Choroid plexus epithelial cell (primary cell): ENCODE measurements at regions not wholly inside any gene's neighbourhood (a gene's known extent, or its start where the extent isn't known, plus 50 kb on each side); places are given as distances from the start of the nearest gene placed in this dataset.
A peak's percentile ranks its signal among the peaks of the same experiment; 100 is the strongest.

Experiments used
- DNase-seq: peaks from one replicate; pipeline ENCODE4 v3.0.0-alpha.2; 2010; ENCODE audit warnings: low read depth
- H3K4me3 ChIP-seq: 2 replicates; pipeline ENCODE4 v1.5.1; 2011; ENCODE audit warnings: low read depth, mild to moderate bottlenecking, control low read depth, low read length, moderate library complexity
- TF ChIP-seq, protein P1 (sequence below): conservative IDR thresholded peaks from 2 replicates; pipeline ENCODE4 v1.5.1; 2011; ENCODE audit warnings: low read depth, mild to moderate bottlenecking, control low read depth, inconsistent platforms, low read length, moderate library complexity

DNA sequence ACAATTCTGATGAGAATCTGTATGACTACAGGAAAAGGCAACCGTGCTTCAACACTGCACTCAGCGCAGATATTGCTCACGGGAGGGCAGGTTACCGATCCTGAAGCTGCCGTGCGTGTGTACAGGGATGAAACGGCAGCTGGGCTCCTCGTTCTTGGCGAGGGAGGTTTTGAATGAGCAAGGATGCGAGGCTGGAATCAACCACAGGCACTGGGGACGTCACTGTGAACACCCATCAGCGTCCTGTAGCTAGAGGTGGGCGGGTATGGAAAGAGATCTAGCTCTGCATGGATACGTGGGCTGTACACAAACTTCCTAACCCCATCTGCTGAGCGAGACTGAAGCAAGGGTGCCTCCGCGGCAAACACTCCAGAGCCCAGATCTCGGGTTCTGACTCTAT lies 84.3 kb upstream of the COL5A1 start:
- no peak for DNase-seq
- TF ChIP-seq, protein P1, sequence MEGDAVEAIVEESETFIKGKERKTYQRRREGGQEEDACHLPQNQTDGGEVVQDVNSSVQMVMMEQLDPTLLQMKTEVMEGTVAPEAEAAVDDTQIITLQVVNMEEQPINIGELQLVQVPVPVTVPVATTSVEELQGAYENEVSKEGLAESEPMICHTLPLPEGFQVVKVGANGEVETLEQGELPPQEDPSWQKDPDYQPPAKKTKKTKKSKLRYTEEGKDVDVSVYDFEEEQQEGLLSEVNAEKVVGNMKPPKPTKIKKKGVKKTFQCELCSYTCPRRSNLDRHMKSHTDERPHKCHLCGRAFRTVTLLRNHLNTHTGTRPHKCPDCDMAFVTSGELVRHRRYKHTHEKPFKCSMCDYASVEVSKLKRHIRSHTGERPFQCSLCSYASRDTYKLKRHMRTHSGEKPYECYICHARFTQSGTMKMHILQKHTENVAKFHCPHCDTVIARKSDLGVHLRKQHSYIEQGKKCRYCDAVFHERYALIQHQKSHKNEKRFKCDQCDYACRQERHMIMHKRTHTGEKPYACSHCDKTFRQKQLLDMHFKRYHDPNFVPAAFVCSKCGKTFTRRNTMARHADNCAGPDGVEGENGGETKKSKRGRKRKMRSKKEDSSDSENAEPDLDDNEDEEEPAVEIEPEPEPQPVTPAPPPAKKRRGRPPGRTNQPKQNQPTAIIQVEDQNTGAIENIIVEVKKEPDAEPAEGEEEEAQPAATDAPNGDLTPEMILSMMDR, result no peak
- no peak overlapping the region for H3K4me3 ChIP-seq

DNA sequence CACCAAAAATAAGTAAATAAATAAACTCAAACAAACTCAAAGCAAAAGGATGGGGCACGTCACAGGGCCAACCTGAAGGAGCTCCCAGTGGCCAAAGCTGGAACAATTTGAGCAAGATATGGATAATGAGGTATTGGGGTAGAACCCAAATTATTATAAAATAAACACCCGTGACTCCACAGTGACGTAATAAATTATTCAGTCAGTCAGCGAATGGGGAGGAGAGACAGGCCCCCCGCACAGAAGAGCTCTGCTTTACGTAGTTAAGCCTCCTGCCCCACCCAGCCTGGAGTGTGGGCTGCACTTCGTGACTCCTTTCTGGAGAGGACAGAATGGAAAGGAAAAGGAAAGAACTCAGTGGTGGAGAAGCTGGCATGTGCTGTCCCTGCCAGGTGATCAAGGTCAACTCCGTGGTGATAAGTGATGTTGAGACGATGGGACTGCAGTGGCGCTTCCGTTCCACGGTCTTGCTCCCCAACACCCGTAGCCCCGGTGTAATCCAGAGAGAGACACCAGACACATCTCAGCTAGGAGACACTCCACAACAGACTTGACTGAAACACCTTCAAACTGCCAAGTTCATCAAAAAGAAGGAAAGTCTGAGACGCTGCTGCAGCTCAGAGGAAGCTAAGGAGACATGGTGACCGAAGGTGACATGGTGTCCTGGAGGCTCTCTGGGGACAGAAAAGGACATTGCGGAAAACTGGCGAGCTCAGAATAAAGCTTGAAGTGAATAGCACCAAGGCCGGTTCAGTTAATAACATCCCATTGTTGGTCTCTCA lies 83.3 kb upstream of the COL5A1 start:
- TF ChIP-seq, protein P1, result peak; percentile 1
- no peak overlapping the region for H3K4me3 ChIP-seq
- DNase-seq, result no peak

DNA sequence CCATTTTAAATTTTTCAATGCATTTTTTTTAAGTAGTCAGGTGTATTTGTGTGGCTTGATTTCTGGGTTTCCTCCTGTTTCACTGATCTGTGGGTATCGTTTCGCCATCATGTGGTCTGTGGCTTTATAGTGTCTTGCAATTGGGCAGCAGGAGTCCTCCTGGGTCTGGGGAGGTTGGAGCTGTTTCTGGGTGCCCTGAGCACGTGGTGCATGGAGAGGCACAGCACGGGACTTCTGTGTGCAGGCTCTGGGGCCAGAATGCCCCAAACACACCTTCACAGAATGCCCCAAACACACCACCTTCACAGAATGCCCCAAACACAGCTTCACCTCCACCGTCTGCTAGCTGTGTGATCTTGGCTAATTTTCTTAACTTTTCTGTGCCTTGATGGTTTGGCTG lies 82.6 kb upstream of the COL5A1 start:
- no peak for DNase-seq
- H3K4me3 ChIP-seq, result no peak overlapping the region
- TF ChIP-seq, protein P1, result no peak

DNA sequence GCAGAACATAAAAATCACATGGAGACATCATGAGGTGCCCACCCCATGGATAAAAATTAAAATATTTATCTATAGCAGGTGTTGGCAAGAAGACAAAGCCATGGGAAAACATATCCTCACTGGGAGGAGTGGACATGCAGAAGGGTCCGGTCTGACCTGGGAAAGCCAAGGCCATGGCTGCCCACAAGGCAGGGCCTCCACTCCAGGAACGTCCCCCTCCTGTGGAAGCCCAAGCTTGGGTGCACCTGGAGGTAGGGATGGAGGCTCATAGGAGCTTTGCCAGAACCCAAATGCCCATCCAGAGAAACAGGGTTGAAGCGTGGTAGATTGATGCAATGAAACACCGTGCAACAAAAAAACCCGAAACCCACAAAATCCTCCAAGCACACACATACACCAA lies 81.4 kb upstream of the COL5A1 start:
- H3K4me3 ChIP-seq, result no peak overlapping the region
- TF ChIP-seq, protein P1, result no peak
- no peak for DNase-seq

DNA sequence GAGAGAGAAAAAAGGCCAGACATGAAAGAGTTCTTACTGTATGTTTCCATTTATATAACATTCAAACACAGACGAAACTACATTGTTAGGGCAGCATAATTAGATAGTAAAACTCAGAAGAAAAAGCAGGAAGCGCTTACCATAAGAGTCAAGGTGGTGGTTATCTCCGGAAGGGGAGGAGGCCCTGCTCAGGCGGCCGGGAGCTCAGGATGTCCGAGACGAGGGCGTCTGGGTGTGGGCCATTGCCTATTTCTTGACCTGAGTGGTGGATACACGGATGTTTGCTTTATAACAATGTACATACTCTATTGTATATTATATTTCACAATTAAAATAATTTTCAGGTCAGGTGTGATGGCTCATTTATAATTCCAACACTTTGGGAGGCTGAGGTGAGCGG lies 80.9 kb upstream of the COL5A1 start:
- TF ChIP-seq, protein P1, result no peak
- H3K4me3 ChIP-seq, result no peak overlapping the region
- DNase-seq, result no peak

DNA sequence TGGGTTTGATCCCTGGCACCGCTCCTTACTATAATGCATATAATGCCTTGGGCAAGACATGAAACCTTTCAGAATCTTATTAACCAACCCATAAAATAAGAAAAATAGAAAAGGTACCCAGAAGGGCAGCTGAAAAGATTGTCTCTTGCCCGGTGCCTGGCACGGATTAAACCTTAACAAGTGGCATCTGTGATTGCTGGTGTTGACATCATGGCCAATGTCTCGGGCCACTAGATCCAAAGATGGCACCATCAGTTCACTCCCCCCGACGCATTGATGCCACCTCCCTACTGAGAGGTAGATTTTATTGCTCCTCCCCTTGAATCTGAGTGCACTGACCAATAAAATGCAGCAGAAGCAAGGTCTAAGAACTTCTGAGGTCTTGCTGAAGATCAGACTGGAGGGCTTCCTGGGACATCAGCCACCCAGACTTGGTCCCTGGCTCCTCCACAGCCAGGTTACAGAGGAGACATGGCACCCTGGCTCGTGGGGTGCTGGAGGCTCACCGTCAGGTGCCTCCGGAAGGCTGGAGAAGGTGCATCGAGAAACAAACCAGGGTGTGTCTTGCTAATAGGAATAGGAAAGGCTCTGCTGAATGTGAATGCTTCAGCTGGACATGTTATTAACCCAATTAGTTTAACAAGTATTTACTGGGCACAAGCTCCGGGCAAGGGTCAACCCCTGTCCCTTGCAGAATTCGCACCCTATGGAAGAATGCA lies 80.0 kb upstream of the COL5A1 start:
- H3K4me3 ChIP-seq, result no peak overlapping the region
- TF ChIP-seq, protein P1, result no peak
- no peak for DNase-seq
